Keratinocyte (primary cell): ENCODE measurements at regions not wholly inside any gene's neighbourhood (a gene's known extent, or its start where the extent isn't known, plus 50 kb on each side); places are given as distances from the start of the nearest gene placed in this dataset.

ENCODE experiments used
- DNase-seq: peaks from one replicate; pipeline ENCODE4 v3.0.0-alpha.2; 2011; ENCODE audit warnings: low read depth, missing footprints, low spot score
- FAIRE-seq: peaks from 2 replicates; lab custom pipeline; 2011; peaks lifted over from hg19 to GRCh38; lab: Jason Lieb, UNC
- H2AFZ ChIP-seq: 2 replicates; pipeline ENCODE4 v1.6.0; 2012; ENCODE audit warnings: low read length, control low read depth, inconsistent platforms; ENCODE audit not compliant: control insufficient read depth
- H3K27ac ChIP-seq: 2 replicates; pipeline ENCODE4 v1.5.1; 2011; ENCODE audit warnings: low read length; ENCODE audit not compliant: control insufficient read depth, insufficient read depth
- H3K27me3 ChIP-seq: 3 replicates; pipeline ENCODE4 v1.6.0; 2011; ENCODE audit warnings: low read length; ENCODE audit not compliant: control insufficient read depth, insufficient read depth; ENCODE audit errors: extremely low read depth
- H3K36me3 ChIP-seq, 2 experiments: 2 replicates in 1 of 2; 3 replicates in 1 of 2; pipeline ENCODE4 v1.5.1; 2011; ENCODE audit warnings: low read length in 2 of 2, mild to moderate bottlenecking in 1 of 2; ENCODE audit not compliant: control insufficient read depth in 2 of 2, insufficient read depth in 2 of 2; ENCODE audit errors: extremely low read depth in 1 of 2
- H3K4me1 ChIP-seq: 3 replicates; pipeline ENCODE4 v1.5.1; 2011; ENCODE audit warnings: low read length; ENCODE audit not compliant: control insufficient read depth, insufficient read depth; ENCODE audit errors: extremely low read depth
- H3K4me2 ChIP-seq: 3 replicates; pipeline ENCODE4 v1.6.0; 2011; ENCODE audit warnings: low read depth, low read length; ENCODE audit not compliant: control insufficient read depth, insufficient read depth; ENCODE audit errors: extremely low read depth
- H3K4me3 ChIP-seq, 3 experiments: fragments of 200-600 bp in 1 of 3; sonication (generic) in 1 of 3; 2 replicates in 2 of 3; 3 replicates in 1 of 3; pipeline ENCODE4 v1.5.1; 2011 to 2016; ENCODE audit warnings: low read length in 3 of 3, mild to moderate bottlenecking in 3 of 3, control low read depth in 2 of 3, inconsistent platforms in 1 of 3, low read depth in 1 of 3, mixed read lengths in 1 of 3, mixed run types in 1 of 3, moderate library complexity in 1 of 3; ENCODE audit not compliant: control insufficient read depth in 2 of 3, insufficient read depth in 2 of 3; ENCODE audit errors: extremely low read depth in 1 of 3
- H3K79me2 ChIP-seq: 2 replicates; pipeline ENCODE4 v1.6.0; 2012; ENCODE audit warnings: low read length; ENCODE audit not compliant: control insufficient read depth, insufficient read depth
- H3K9ac ChIP-seq: 3 replicates; pipeline ENCODE4 v1.6.0; 2011; ENCODE audit warnings: low read length; ENCODE audit not compliant: control insufficient read depth, insufficient read depth; ENCODE audit errors: extremely low read depth
- H3K9me1 ChIP-seq: 3 replicates; pipeline ENCODE4 v1.6.0; 2011; ENCODE audit warnings: low read length; ENCODE audit not compliant: control insufficient read depth, insufficient read depth; ENCODE audit errors: extremely low read depth
- H3K9me3 ChIP-seq: 2 replicates; pipeline ENCODE4 v1.5.1; 2012; ENCODE audit warnings: low read depth, low read length; ENCODE audit not compliant: control insufficient read depth
- H4K20me1 ChIP-seq: 3 replicates; pipeline ENCODE4 v1.6.0; 2011; ENCODE audit warnings: low read length; ENCODE audit not compliant: control insufficient read depth, insufficient read depth; ENCODE audit errors: extremely low read depth
- CTCF ChIP-seq, 3 experiments: IDR thresholded peaks in 1 of 3; conservative IDR thresholded peaks in 1 of 3; optimal IDR thresholded peaks in 1 of 3; 2 replicates in 2 of 3; 3 replicates in 1 of 3; pipeline versions ENCODE3 to v1.5.1; 2011; ENCODE audit warnings: low read length in 3 of 3, mild to moderate bottlenecking in 3 of 3, moderate library complexity in 2 of 3, control low read depth in 1 of 3, inconsistent platforms in 1 of 3; ENCODE audit not compliant: insufficient read depth in 2 of 3; ENCODE audit errors: extremely low read depth in 1 of 3
- EZH2 ChIP-seq: IDR thresholded peaks from one replicate; pipeline ENCODE4 v1.6.1; 2012; ENCODE audit warnings: inconsistent platforms, mild to moderate bottlenecking, low read length, moderate library complexity
- dilution Hi-C: fragments of 300-500 bp; cut with MboI; formaldehyde crosslinking; loops from one replicate; pipeline ENCODE4 v1.7.0; 2020; ENCODE audit warnings: low sequenced_read_pairs; ENCODE audit not compliant: extremely low pct_ligation_motif_present

- no peak for FAIRE-seq
- dilution Hi-C loops, result no loop called here
- Histone ChIP-seq H3K9me1 (no peaks in the 10 kb centered on the region), H3K9me3 (no peaks in the 10 kb centered on the region), H3K27ac (no peak overlapping the region), H3K36me3 (no peaks in the 10 kb centered on the region), H3K9ac (no peak overlapping the region), H3K27me3 (no peaks in the 10 kb centered on the region), H3K79me2 (no peaks in the 10 kb centered on the region), H3K4me1 (no peaks in the 10 kb centered on the region), H3K4me3 (no peak overlapping the region), H3K4me2 (no peak overlapping the region), H2AFZ (no peak overlapping the region), H4K20me1 (no peaks in the 10 kb centered on the region)
- no peak for DNase-seq
- TF ChIP-seq CTCF (optimal IDR thresholded peaks at IDR 0.05 in 1 of 3, IDR thresholded peaks at IDR 0.05 in 1 of 3, conservative IDR thresholded peaks at IDR 0.05 in 1 of 3; ENCODE audit: extremely low read depth in 1 of 3, insufficient read depth in 2 of 3, low read length in 3 of 3) (no peak), EZH2 (no peak)
Measured at GRCh38 chr14:29061702-29062101, 295.1 kb downstream of the FOXG1 start.

GRCh38 chr14:29062466-29062865 lies 295.9 kb downstream of the FOXG1 start:
- FAIRE-seq (no peak), DNase-seq (no peak)
- H3K27me3 ChIP-seq, result no peaks in the 10 kb centered on the region
- no peaks in the 10 kb centered on the region for H3K9me1 ChIP-seq
- no peak overlapping the region for H3K9ac ChIP-seq
- H3K4me2 ChIP-seq, result no peak overlapping the region
- no peaks in the 10 kb centered on the region for H3K4me1 ChIP-seq
- dilution Hi-C loops, result no loop called here
- TF ChIP-seq CTCF (optimal IDR thresholded peaks at IDR 0.05 in 1 of 3, IDR thresholded peaks at IDR 0.05 in 1 of 3, conservative IDR thresholded peaks at IDR 0.05 in 1 of 3; ENCODE audit: extremely low read depth in 1 of 3, insufficient read depth in 2 of 3, low read length in 3 of 3) (no peak), EZH2 (no peak)
- no peak overlapping the region for H3K27ac ChIP-seq
- no peaks in the 10 kb centered on the region for H3K9me3 ChIP-seq
- no peaks in the 10 kb centered on the region for H3K79me2 ChIP-seq
- no peaks in the 10 kb centered on the region for H4K20me1 ChIP-seq
- H3K4me3 ChIP-seq, result no peak overlapping the region
- no peaks in the 10 kb centered on the region for H3K36me3 ChIP-seq
- no peak overlapping the region for H2AFZ ChIP-seq
